H1 (cell line): ENCODE measurements at regions not wholly inside any gene's neighbourhood (a gene's known extent, or its start where the extent isn't known, plus 50 kb on each side); places are given as distances from the start of the nearest gene placed in this dataset.

Source experiments
- CTCF ChIA-PET: fragments of 300-600 bp; sonication (Branson Sonifier 250); formaldehyde crosslinking; loops from one replicate; lab custom pipeline; 2021; ENCODE audit not compliant: partially characterized antibody; lab: Charles Lee
- POLR2A ChIA-PET: fragments of 300-600 bp; sonication (Branson Sonifier 250); formaldehyde crosslinking; loops from one replicate; lab custom pipeline; 2021; ENCODE audit warnings: inconsistent platforms; ENCODE audit not compliant: partially characterized antibody; lab: Charles Lee
- DNase-seq, 2 experiments: peaks; one replicate each; pipeline versions ENCODE4 v3.0.0 to v3.0.0-alpha.2; 2010 to 2022; ENCODE audit warnings: low spot score in 2 of 2, low read depth in 1 of 2, mixed read lengths in 1 of 2
- FAIRE-seq: peaks from 2 replicates; lab custom pipeline; 2011; peaks lifted over from hg19 to GRCh38; lab: Jason Lieb, UNC
- H2AFZ ChIP-seq: 2 replicates; pipeline ENCODE4 v1.8.1; 2012; ENCODE audit warnings: low read length, inconsistent platforms
- H2AK5ac ChIP-seq: 2 replicates; pipeline ENCODE4 v1.6.1; 2013; ENCODE audit warnings: low read depth, low read length
- H2BK120ac ChIP-seq: replicated peaks from 2 replicates; pipeline ENCODE3; 2013; ENCODE audit warnings: low read depth, low read length, inconsistent platforms
- H2BK12ac ChIP-seq: 2 replicates; pipeline ENCODE4 v1.6.1; 2013; ENCODE audit warnings: low read depth, low read length
- H2BK15ac ChIP-seq: 2 replicates; pipeline ENCODE4 v1.6.1; 2013; ENCODE audit warnings: low read length
- H2BK20ac ChIP-seq: 2 replicates; pipeline ENCODE4 v1.6.1; 2013; ENCODE audit warnings: low read length
- H2BK5ac ChIP-seq: 2 replicates; pipeline ENCODE4 v1.6.1; 2013; ENCODE audit warnings: low read depth, low read length
- H3K14ac ChIP-seq: 2 replicates; pipeline ENCODE4 v1.6.1; 2013; ENCODE audit warnings: inconsistent platforms; ENCODE audit not compliant: insufficient read length
- H3K18ac ChIP-seq: 2 replicates; pipeline ENCODE4 v1.6.1; 2013; ENCODE audit warnings: low read length; ENCODE audit errors: extremely low read depth
- H3K23ac ChIP-seq: 2 replicates; pipeline ENCODE4 v1.6.1; 2013; ENCODE audit warnings: inconsistent platforms; ENCODE audit not compliant: insufficient read length
- H3K23me2 ChIP-seq: 2 replicates; pipeline ENCODE4 v1.6.1; 2013; ENCODE audit warnings: low read depth, low read length
- H3K27ac ChIP-seq: 2 replicates; pipeline ENCODE4 v1.6.1; 2011; ENCODE audit warnings: low read depth, low read length, inconsistent platforms
- H3K27me3 ChIP-seq, 4 experiments: replicated peaks in 1 of 4; 1 replicate in 1 of 4; 2 replicates in 3 of 4; pipeline versions ENCODE4 v1.6.1 to v1.8.1; 2011 to 2013; ENCODE audit warnings: low read length in 3 of 4, mild to moderate bottlenecking in 3 of 4, inconsistent platforms in 2 of 4, mixed read lengths in 2 of 4, moderate library complexity in 1 of 4; ENCODE audit not compliant: control insufficient read depth in 3 of 4, insufficient read depth in 3 of 4; ENCODE audit errors: extremely low read depth in 1 of 4
- H3K36me3 ChIP-seq, 4 experiments: 2 replicates each; pipeline versions ENCODE4 v1.6.1 to v1.8.1; 2011 to 2013; ENCODE audit warnings: mild to moderate bottlenecking in 4 of 4, low read length in 3 of 4, moderate library complexity in 2 of 4, control low read depth in 1 of 4, inconsistent platforms in 1 of 4; ENCODE audit not compliant: insufficient read depth in 4 of 4, control insufficient read depth in 2 of 4
- H3K4ac ChIP-seq: replicated peaks from 2 replicates; pipeline ENCODE3; 2013; ENCODE audit warnings: low read length, low read depth, mixed read lengths, inconsistent platforms; ENCODE audit not compliant: insufficient read length
- H3K4me1 ChIP-seq, 4 experiments: replicated peaks in 1 of 4; 1 replicate in 1 of 4; 2 replicates in 3 of 4; pipeline versions ENCODE4 v1.6.1 to v1.8.1; 2011 to 2013; ENCODE audit warnings: low read length in 3 of 4, inconsistent platforms in 2 of 4, mixed read lengths in 1 of 4; ENCODE audit not compliant: insufficient read depth in 4 of 4, control insufficient read depth in 3 of 4
- H3K4me2 ChIP-seq, 2 experiments: 2 replicates each; pipeline versions ENCODE4 v1.6.1 to v1.8.1; 2011 to 2013; ENCODE audit warnings: low read depth in 2 of 2, low read length in 2 of 2, control low read depth in 1 of 2, inconsistent platforms in 1 of 2, mild to moderate bottlenecking in 1 of 2; ENCODE audit not compliant: insufficient read depth in 1 of 2
- H3K4me3 ChIP-seq, 4 experiments: fragments of 200-600, 300-600 bp in 1 of 4; sonication (generic), shearing (Covaris generic), sonication (Bioruptor Twin) in 1 of 4; 2 replicates each; pipeline versions ENCODE4 v1.5.1 to v1.8.1; 2011 to 2016; ENCODE audit warnings: low read length in 4 of 4, low read depth in 3 of 4, control low read depth in 2 of 4, inconsistent platforms in 2 of 4, mild to moderate bottlenecking in 2 of 4, mixed read lengths in 1 of 4, moderate library complexity in 1 of 4; ENCODE audit not compliant: insufficient read depth in 2 of 4; ENCODE audit errors: extremely low read depth in 1 of 4
- H3K56ac ChIP-seq: replicated peaks from 2 replicates; pipeline ENCODE3; 2013; ENCODE audit warnings: low read depth, mild to moderate bottlenecking, mixed read lengths, low read length, inconsistent platforms; ENCODE audit not compliant: insufficient read length
- H3K79me1 ChIP-seq: 2 replicates; pipeline ENCODE4 v1.6.1; 2013; ENCODE audit warnings: low read depth, low read length, control low read depth
- H3K79me2 ChIP-seq, 2 experiments: 2 replicates each; pipeline versions ENCODE4 v1.6.1 to v1.8.1; 2012 to 2013; ENCODE audit warnings: low read length in 2 of 2, mild to moderate bottlenecking in 2 of 2, inconsistent platforms in 1 of 2; ENCODE audit not compliant: insufficient read depth in 2 of 2, control insufficient read depth in 1 of 2
- H3K9ac ChIP-seq, 4 experiments: replicated peaks in 1 of 4; 1 replicate in 1 of 4; 2 replicates in 3 of 4; pipeline versions ENCODE4 v1.6.1 to v1.8.1; 2011 to 2013; ENCODE audit warnings: low read depth in 3 of 4, low read length in 3 of 4, control low read depth in 2 of 4, mild to moderate bottlenecking in 2 of 4, moderate library complexity in 2 of 4, inconsistent platforms in 1 of 4; ENCODE audit errors: extremely low read depth in 1 of 4
- H3K9me3 ChIP-seq, 2 experiments: 2 replicates each; pipeline versions ENCODE4 v1.6.1 to v1.8.1; 2012 to 2013; ENCODE audit warnings: mild to moderate bottlenecking in 2 of 2, moderate library complexity in 2 of 2, control low read depth in 1 of 2, inconsistent platforms in 1 of 2, low read depth in 1 of 2, low read length in 1 of 2, mixed read lengths in 1 of 2; ENCODE audit not compliant: insufficient read depth in 2 of 2
- H4K20me1 ChIP-seq, 2 experiments: replicated peaks in 1 of 2; 2 replicates each; pipeline versions ENCODE3 to v1.8.1; 2011 to 2013; ENCODE audit warnings: inconsistent platforms in 2 of 2, low read length in 2 of 2, mild to moderate bottlenecking in 1 of 2; ENCODE audit not compliant: insufficient read depth in 2 of 2, control insufficient read depth in 1 of 2
- H4K5ac ChIP-seq: 2 replicates; pipeline ENCODE4 v1.6.1; 2013; ENCODE audit warnings: low read length, low read depth, mixed read lengths, inconsistent platforms; ENCODE audit not compliant: insufficient read length
- H4K8ac ChIP-seq: 2 replicates; pipeline ENCODE4 v1.8.0; 2013; ENCODE audit warnings: mild to moderate bottlenecking, moderate library complexity, low read length, inconsistent platforms; ENCODE audit not compliant: insufficient read depth; ENCODE audit errors: extremely low read depth
- H4K91ac ChIP-seq: replicated peaks from 2 replicates; pipeline ENCODE3; 2013; ENCODE audit warnings: low read length, mixed read lengths, inconsistent platforms; ENCODE audit not compliant: insufficient read length
- MAFK ChIP-seq: IDR thresholded peaks from 2 replicates; pipeline ENCODE4 v1.6.1; 2012; ENCODE audit warnings: low read depth, mild to moderate bottlenecking, improper control_type of control experiment, low read length
- RFX5 ChIP-seq: IDR thresholded peaks from 2 replicates; pipeline ENCODE4 v1.6.1; 2011; ENCODE audit warnings: low read depth, low read length, improper control_type of control experiment, borderline replicate concordance
- SRF ChIP-seq: IDR thresholded peaks from 2 replicates; pipeline ENCODE4 v1.6.1; 2011; ENCODE audit warnings: mild to moderate bottlenecking, low read depth, low read length, moderate library complexity
- WGBS, 2 experiments: shearing (Covaris generic) in 1 of 2; methylation state at CpG; one replicate each; pipeline versions ENCODE4 v1.1.6 to v1.1.7; 2013 to 2015; ENCODE audit warnings: low lambda C conversion rate in 2 of 2, mixed read lengths in 2 of 2, inconsistent platforms in 1 of 2, low coverage in 1 of 2, missing lambda C conversion rate in 1 of 2; ENCODE audit not compliant: insufficient replicate concordance in 2 of 2, insufficient coverage in 1 of 2, insufficient read length in 1 of 2; ENCODE audit errors: extremely low coverage in 1 of 2, missing lambda C conversion rate in 1 of 2; 5-methylcytosine and 5-hydroxymethylcytosine counted together

DNA sequence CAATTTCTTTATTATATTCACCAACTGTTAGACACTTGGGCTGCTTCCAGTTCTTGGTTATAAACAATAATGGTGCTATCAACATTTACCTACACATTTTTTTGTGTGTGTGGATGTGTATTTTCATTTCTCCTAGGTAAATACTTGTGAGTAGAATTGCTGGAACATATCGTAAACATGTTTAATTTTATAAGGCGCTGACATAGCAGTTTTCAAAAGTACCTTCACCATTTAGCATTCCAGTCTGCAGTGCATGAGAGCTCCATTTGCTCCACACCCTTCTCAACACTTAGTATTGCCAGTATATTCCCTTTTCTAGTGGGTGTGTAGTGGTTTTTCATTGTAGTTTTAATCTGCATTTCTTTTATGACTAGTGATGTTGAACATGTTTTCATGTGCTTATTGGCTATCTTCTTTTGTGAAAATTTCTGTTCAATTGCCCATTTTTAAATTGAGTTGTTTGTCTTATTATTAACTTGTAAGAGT lies 59.6 kb upstream of the FAM204A start:
- Histone ChIP-seq H4K91ac (no peak overlapping the region), H3K27me3 (no peaks in the 10 kb centered on the region), H3K9me3 (no peaks in the 10 kb centered on the region; a peak in 1 of 4 replicates), H3K23ac (no peak overlapping the region), H3K23me2 (no peaks in the 10 kb centered on the region), H4K8ac (no peak overlapping the region), H3K36me3 (no peaks in the 10 kb centered on the region), H4K5ac (no peak overlapping the region), H3K56ac (no peak overlapping the region), H3K27ac (no peak overlapping the region), H3K4me1 (no peaks in the 10 kb centered on the region), H3K18ac (no peak overlapping the region), H2BK120ac (no peak overlapping the region), H4K20me1 (no peaks in the 10 kb centered on the region), H2AK5ac (no peak overlapping the region), H3K79me2 (no peaks in the 10 kb centered on the region), H2BK12ac (no peak overlapping the region), H3K4ac (no peak overlapping the region), H3K9ac (no peak overlapping the region), H3K4me2 (no peak overlapping the region), H3K79me1 (no peaks in the 10 kb centered on the region), H2BK5ac (no peak overlapping the region), H2BK15ac (no peak overlapping the region), H3K14ac (no peak overlapping the region), H2AFZ (no peak overlapping the region), H3K4me3 (no peak overlapping the region), H2BK20ac (no peak overlapping the region)
- no peak for FAIRE-seq
- DNase-seq, result no peak
- TF ChIP-seq SRF, result no peak
- TF ChIP-seq RFX5, result no peak
- peak; percentile 24; the same call in 1 of the 2 replicates for TF ChIP-seq MAFK
- ChIA-PET POLR2A (no interaction called here), CTCF (no interaction called here)
- WGBS, 2 experiments, result 95% methylated on average over 2 of the region's 2 CpGs; no CpG with 5 or more reads in 1 of the 2 experiments
